H9 (cell line): ENCODE measurements at regions not wholly inside any gene's neighbourhood (a gene's known extent, or its start where the extent isn't known, plus 50 kb on each side); places are given as distances from the start of the nearest gene placed in this dataset.

ENCODE experiments used
- DNase-seq: peaks from one replicate; pipeline ENCODE4 v3.0.0-alpha.2; 2017
- H2AFZ ChIP-seq: one replicate; pipeline ENCODE4 v1.6.1; 2013; ENCODE audit warnings: mild to moderate bottlenecking, low read length, control low read depth, moderate library complexity
- H2AK5ac ChIP-seq: 2 replicates; pipeline ENCODE4 v1.6.1; 2013; ENCODE audit warnings: low read length, control low read depth, mixed read lengths; ENCODE audit not compliant: insufficient read length
- H2BK120ac ChIP-seq: one replicate; pipeline ENCODE4 v1.6.1; 2013; ENCODE audit warnings: low read depth, mild to moderate bottlenecking, low read length, control low read depth, inconsistent platforms; ENCODE audit not compliant: poor library complexity, severe bottlenecking
- H2BK12ac ChIP-seq: 2 replicates; pipeline ENCODE4 v1.6.1; 2013; ENCODE audit warnings: low read length, control low read depth, mixed read lengths, low read depth; ENCODE audit not compliant: insufficient read length
- H2BK15ac ChIP-seq: 2 replicates; pipeline ENCODE4 v1.6.1; 2013; ENCODE audit warnings: low read depth, low read length, control low read depth
- H2BK20ac ChIP-seq: one replicate; pipeline ENCODE4 v1.6.1; 2013; ENCODE audit warnings: low read depth, mild to moderate bottlenecking, low read length, control low read depth, inconsistent platforms; ENCODE audit not compliant: poor library complexity, severe bottlenecking
- H2BK5ac ChIP-seq: 2 replicates; pipeline ENCODE4 v1.6.1; 2013; ENCODE audit warnings: low read length, control low read depth, mixed read lengths; ENCODE audit not compliant: insufficient read length
- H3K14ac ChIP-seq: 2 replicates; pipeline ENCODE4 v1.6.1; 2013; ENCODE audit warnings: low read length, control low read depth; ENCODE audit not compliant: insufficient read depth
- H3K18ac ChIP-seq: 2 replicates; pipeline ENCODE4 v1.6.1; 2013; ENCODE audit warnings: low read depth, mild to moderate bottlenecking, mixed read lengths, low read length, control low read depth; ENCODE audit not compliant: insufficient read length
- H3K23ac ChIP-seq: 2 replicates; pipeline ENCODE4 v1.6.1; 2013; ENCODE audit warnings: low read length, control low read depth, mixed read lengths, low read depth; ENCODE audit not compliant: insufficient read length
- H3K23me2 ChIP-seq: 2 replicates; pipeline ENCODE4 v1.6.1; 2013; ENCODE audit warnings: low read depth, mild to moderate bottlenecking, mixed read lengths, low read length, control low read depth; ENCODE audit not compliant: insufficient read length, poor library complexity, severe bottlenecking
- H3K27ac ChIP-seq: 2 replicates; pipeline ENCODE4 v1.5.1; 2013; ENCODE audit warnings: low read length, control low read depth, mixed read lengths, low read depth; ENCODE audit not compliant: insufficient read length
- H3K27me3 ChIP-seq: 2 replicates; pipeline ENCODE4 v1.6.1; 2013; ENCODE audit warnings: low read length, control low read depth, inconsistent platforms; ENCODE audit not compliant: insufficient read depth
- H3K4ac ChIP-seq: 2 replicates; pipeline ENCODE4 v1.6.1; 2013; ENCODE audit warnings: low read depth, mild to moderate bottlenecking, control low read depth, inconsistent platforms, low read length, moderate library complexity
- H3K4me1 ChIP-seq: 2 replicates; pipeline ENCODE4 v1.6.1; 2013; ENCODE audit warnings: low read length, control low read depth, inconsistent platforms; ENCODE audit not compliant: insufficient read depth
- H3K4me2 ChIP-seq: 2 replicates; pipeline ENCODE4 v1.6.1; 2013; ENCODE audit warnings: low read length, control low read depth, mixed read lengths; ENCODE audit not compliant: insufficient read length, insufficient read depth
- H3K56ac ChIP-seq: 2 replicates; pipeline ENCODE4 v1.6.1; 2013; ENCODE audit warnings: low read depth, mild to moderate bottlenecking, mixed read lengths, low read length, control low read depth; ENCODE audit not compliant: insufficient read length
- H3K79me1 ChIP-seq: 2 replicates; pipeline ENCODE4 v1.6.1; 2013; ENCODE audit warnings: low read depth, mild to moderate bottlenecking, moderate library complexity, low read length, control low read depth, inconsistent platforms; ENCODE audit not compliant: insufficient read depth, poor library complexity, severe bottlenecking
- H3K79me2 ChIP-seq: 2 replicates; pipeline ENCODE4 v1.6.1; 2013; ENCODE audit warnings: low read length, control low read depth, inconsistent platforms; ENCODE audit not compliant: insufficient read depth
- H3K9ac ChIP-seq: 2 replicates; pipeline ENCODE4 v1.6.1; 2013; ENCODE audit warnings: low read length, control low read depth, mixed read lengths; ENCODE audit not compliant: insufficient read length; ENCODE audit errors: extremely low read depth
- H3K9me3 ChIP-seq: one replicate; pipeline ENCODE4 v1.6.1; 2013; ENCODE audit warnings: low read depth, low read length, inconsistent platforms; ENCODE audit not compliant: control insufficient read depth
- H3T11ph ChIP-seq: one replicate; pipeline ENCODE4 v1.6.1; 2013; ENCODE audit warnings: mild to moderate bottlenecking, low read length, control low read depth, inconsistent platforms
- H4K20me1 ChIP-seq: one replicate; pipeline ENCODE4 v1.6.1; 2013; ENCODE audit not compliant: control insufficient read depth, insufficient read length, insufficient read depth
- H4K5ac ChIP-seq: 2 replicates; pipeline ENCODE4 v1.6.1; 2013; ENCODE audit warnings: low read depth, mild to moderate bottlenecking, mixed read lengths, low read length, control low read depth; ENCODE audit not compliant: insufficient read length
- H4K8ac ChIP-seq: replicated peaks from 2 replicates; pipeline ENCODE4 v1.6.1; 2013; ENCODE audit warnings: low read length, control low read depth, mixed read lengths, low read depth; ENCODE audit not compliant: insufficient read length
- H4K91ac ChIP-seq: 2 replicates; pipeline ENCODE4 v1.6.1; 2013; ENCODE audit warnings: low read depth, mild to moderate bottlenecking, moderate library complexity, mixed read lengths, low read length, control low read depth; ENCODE audit not compliant: insufficient read length
- H3K27ac Mint-ChIP-seq, 3 experiments: 2 replicates in 2 of 3; 3 replicates in 1 of 3; pipeline ENCODE4 v1.8.0; 2020 to 2021; ENCODE audit warnings: mixed read lengths in 3 of 3, mild to moderate bottlenecking in 1 of 3, moderate library complexity in 1 of 3
- H3K27me3 Mint-ChIP-seq: 2 replicates; pipeline ENCODE4 v1.8.0; 2021; ENCODE audit warnings: low read depth, mild to moderate bottlenecking, moderate library complexity, mixed read lengths
- H3K36me3 Mint-ChIP-seq, 3 experiments: 2 replicates in 2 of 3; 3 replicates in 1 of 3; pipeline ENCODE4 v1.8.0; 2020 to 2021; ENCODE audit warnings: low read depth in 3 of 3, mixed read lengths in 3 of 3; ENCODE audit not compliant: insufficient read depth in 1 of 3
- H3K4me1 Mint-ChIP-seq, 2 experiments: 2 replicates each; pipeline ENCODE4 v1.8.0; 2020; ENCODE audit warnings: mixed read lengths in 2 of 2
- H3K4me3 Mint-ChIP-seq, 2 experiments: 2 replicates in 1 of 2; 3 replicates in 1 of 2; pipeline ENCODE4 v1.8.0; 2020 to 2021; ENCODE audit warnings: mild to moderate bottlenecking in 2 of 2, mixed read lengths in 2 of 2, moderate library complexity in 1 of 2
- H3K9me3 Mint-ChIP-seq, 2 experiments: 2 replicates in 1 of 2; 3 replicates in 1 of 2; pipeline ENCODE4 v1.8.0; 2020; ENCODE audit warnings: mild to moderate bottlenecking in 2 of 2, mixed read lengths in 2 of 2, moderate library complexity in 1 of 2
- CTCF ChIP-seq: fragments of 200-600 bp; sonication (generic); conservative IDR thresholded peaks from 3 replicates; pipeline ENCODE4 v1.8.0; 2021; ENCODE audit warnings: antibody characterized with exemption, mild to moderate bottlenecking
- WGBS: extraction: QIAGEN DNeasy Blood & Tissue Kit; methylation state at CpG from one replicate; pipeline ENCODE4 v1.1.7; 2013; ENCODE audit warnings: missing lambda C conversion rate, low lambda C conversion rate, mixed read lengths; ENCODE audit not compliant: insufficient read length; ENCODE audit errors: extremely low coverage; 5-methylcytosine and 5-hydroxymethylcytosine counted together

GRCh38 chr5:92944337-92944736, 636.7 kb downstream of the NR2F1-AS1 start:
- Histone ChIP-seq H4K5ac (no peak overlapping the region), H2BK120ac (no peak overlapping the region), H2AK5ac (no peak overlapping the region), H3K79me1 (no peaks in the 10 kb centered on the region), H4K20me1 (no peaks in the 10 kb centered on the region), H3K23ac (no peak overlapping the region), H2BK20ac (no peak overlapping the region), H2BK12ac (no peak overlapping the region), H3K23me2 (no peaks in the 10 kb centered on the region), H3K27ac (no peak overlapping the region), H3K4ac (no peak overlapping the region), H3K4me1 (no peaks in the 10 kb centered on the region), H2AFZ (no peak overlapping the region), H3K14ac (no peak overlapping the region), H3K4me2 (no peak overlapping the region), H3K79me2 (no peaks in the 10 kb centered on the region), H4K8ac (no peak overlapping the region), H2BK15ac (no peak overlapping the region), H4K91ac (no peak overlapping the region), H3T11ph (no peak overlapping the region), H3K18ac (no peak overlapping the region), H2BK5ac (no peak overlapping the region), H3K56ac (no peak overlapping the region), H3K27me3 (no peaks in the 10 kb centered on the region), H3K9ac (no peak overlapping the region), H3K9me3 (no peaks in the 10 kb centered on the region)
- peaks cover 0 to 8% of the 10 kb centered on the region in 2 experiments; a peak in 1 of 4 replicates for H3K4me1 Mint-ChIP-seq
- whole genome bisulfite sequencing, result no CpG with 5 or more reads among the region's 2 CpGs
- no peak for TF ChIP-seq CTCF
- no peak overlapping the region for H3K27ac Mint-ChIP-seq
- H3K36me3 Mint-ChIP-seq, result peaks cover 0 to 5% (median 4%) of the 10 kb centered on the region in 3 experiments; a peak in 1 of 7 replicates
- peaks cover 7 to 11% of the 10 kb centered on the region in 2 experiments; a peak in 4 of 5 replicates for H3K9me3 Mint-ChIP-seq
- H3K4me3 Mint-ChIP-seq, result no peak overlapping the region
- no peak for DNase-seq
- no peaks in the 10 kb centered on the region; the same call in 1 of the 2 replicates for H3K27me3 Mint-ChIP-seq
